AG04450 (cell line): ENCODE measurements at regions not wholly inside any gene's neighbourhood (a gene's known extent, or its start where the extent isn't known, plus 50 kb on each side); places are given as distances from the start of the nearest gene placed in this dataset.
"Not testable (repeated sequence)": the region's sequence is repeated elsewhere in the genome, so short reads cannot be mapped to it uniquely, and the experiment has no call there.

Experiments used
- CTCF ChIA-PET: fragments of 300-600, 350-600 bp; formaldehyde crosslinking; extraction: SDS; loops from one replicate; lab custom pipeline; 2022; ENCODE audit warnings: antibody characterized with exemption, inconsistent platforms; lab: Charles Lee
- POLR2A ChIA-PET: fragments of 350-600 bp; formaldehyde crosslinking; extraction: SDS; loops from one replicate; lab custom pipeline; 2021; ENCODE audit warnings: antibody characterized with exemption, inconsistent platforms; lab: Yijun Ruan, JAX
- DNase-seq: peaks from one replicate; pipeline ENCODE4 v3.0.0-alpha.2; 2011; ENCODE audit warnings: low read depth, low spot score
- H3K27ac ChIP-seq: one replicate; pipeline ENCODE4 v1.5.1; 2012; ENCODE audit warnings: low read depth, low read length, control low read depth
- H3K27me3 ChIP-seq: one replicate; pipeline ENCODE4 v1.6.0; 2012; ENCODE audit warnings: low read length; ENCODE audit not compliant: control insufficient read depth, insufficient read depth
- H3K4me3 ChIP-seq: 2 replicates; pipeline ENCODE4 v1.5.1; 2011; ENCODE audit warnings: mild to moderate bottlenecking, low read depth, low read length, control low read depth
- H3K9me3 ChIP-seq: 2 replicates; pipeline ENCODE4 v1.5.1; 2012; ENCODE audit warnings: low read length; ENCODE audit not compliant: control insufficient read depth, insufficient read depth
- TF ChIP-seq, protein P1 (sequence below): IDR thresholded peaks from 2 replicates; pipeline ENCODE4 v1.5.1; 2011; ENCODE audit warnings: low read depth, low read length, control low read depth, inconsistent platforms

DNA sequence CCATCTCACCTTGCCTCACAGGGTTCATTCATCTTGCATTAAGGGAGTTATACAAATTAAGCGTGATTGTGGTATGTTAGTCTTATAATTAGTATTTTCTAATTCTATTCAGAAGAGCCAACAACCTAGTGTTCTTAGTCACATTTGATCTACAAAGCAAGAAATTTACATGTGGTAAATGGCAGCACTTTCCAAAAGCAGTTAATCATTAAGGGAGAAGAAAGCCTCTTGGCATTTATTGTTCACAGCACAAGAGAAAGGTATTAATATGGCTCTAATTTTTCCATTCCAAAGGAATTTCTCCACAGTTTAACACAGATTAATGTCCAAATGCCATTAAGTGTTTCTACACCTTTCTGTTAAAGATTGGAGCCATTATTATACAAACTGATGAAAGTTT is 1077.1 kb downstream of the ZPLD1 start:
- ChIA-PET CTCF (no interaction called here), POLR2A (no interaction called here)
- TF ChIP-seq, protein P1, sequence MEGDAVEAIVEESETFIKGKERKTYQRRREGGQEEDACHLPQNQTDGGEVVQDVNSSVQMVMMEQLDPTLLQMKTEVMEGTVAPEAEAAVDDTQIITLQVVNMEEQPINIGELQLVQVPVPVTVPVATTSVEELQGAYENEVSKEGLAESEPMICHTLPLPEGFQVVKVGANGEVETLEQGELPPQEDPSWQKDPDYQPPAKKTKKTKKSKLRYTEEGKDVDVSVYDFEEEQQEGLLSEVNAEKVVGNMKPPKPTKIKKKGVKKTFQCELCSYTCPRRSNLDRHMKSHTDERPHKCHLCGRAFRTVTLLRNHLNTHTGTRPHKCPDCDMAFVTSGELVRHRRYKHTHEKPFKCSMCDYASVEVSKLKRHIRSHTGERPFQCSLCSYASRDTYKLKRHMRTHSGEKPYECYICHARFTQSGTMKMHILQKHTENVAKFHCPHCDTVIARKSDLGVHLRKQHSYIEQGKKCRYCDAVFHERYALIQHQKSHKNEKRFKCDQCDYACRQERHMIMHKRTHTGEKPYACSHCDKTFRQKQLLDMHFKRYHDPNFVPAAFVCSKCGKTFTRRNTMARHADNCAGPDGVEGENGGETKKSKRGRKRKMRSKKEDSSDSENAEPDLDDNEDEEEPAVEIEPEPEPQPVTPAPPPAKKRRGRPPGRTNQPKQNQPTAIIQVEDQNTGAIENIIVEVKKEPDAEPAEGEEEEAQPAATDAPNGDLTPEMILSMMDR, result no peak
- H3K9me3 ChIP-seq, result no peaks in the 10 kb centered on the region
- no peak overlapping the region for H3K27ac ChIP-seq
- no peak for DNase-seq
- H3K27me3 ChIP-seq, result no peaks in the 10 kb centered on the region
- H3K4me3 ChIP-seq, result no peak overlapping the region

DNA sequence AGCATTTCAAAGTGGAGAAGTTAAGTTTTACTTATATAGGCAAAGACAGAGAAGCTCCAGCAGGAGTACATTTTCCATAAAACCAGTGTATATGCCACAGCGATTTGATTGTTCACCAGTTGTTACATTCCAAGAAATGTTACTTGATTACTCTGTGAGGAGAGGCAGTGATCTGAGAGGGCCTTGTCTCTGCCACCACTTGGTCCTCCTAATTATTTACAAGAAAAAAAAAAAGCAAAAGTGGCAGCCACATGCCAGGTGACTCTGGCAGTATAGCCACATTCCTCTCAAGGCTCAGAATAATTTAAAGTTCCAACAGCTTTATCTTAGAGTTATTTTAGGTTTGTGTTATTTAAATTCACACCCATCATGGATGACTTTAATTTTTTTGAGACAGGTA is 1077.8 kb downstream of the ZPLD1 start:
- TF ChIP-seq, protein P1, result no peak
- CTCF ChIA-PET, result no interaction called here
- Histone ChIP-seq H3K4me3 (no peak overlapping the region), H3K9me3 (no peaks in the 10 kb centered on the region), H3K27me3 (no peaks in the 10 kb centered on the region), H3K27ac (no peak overlapping the region)
- POLR2A ChIA-PET, result no interaction called here
- DNase-seq, result no peak

DNA sequence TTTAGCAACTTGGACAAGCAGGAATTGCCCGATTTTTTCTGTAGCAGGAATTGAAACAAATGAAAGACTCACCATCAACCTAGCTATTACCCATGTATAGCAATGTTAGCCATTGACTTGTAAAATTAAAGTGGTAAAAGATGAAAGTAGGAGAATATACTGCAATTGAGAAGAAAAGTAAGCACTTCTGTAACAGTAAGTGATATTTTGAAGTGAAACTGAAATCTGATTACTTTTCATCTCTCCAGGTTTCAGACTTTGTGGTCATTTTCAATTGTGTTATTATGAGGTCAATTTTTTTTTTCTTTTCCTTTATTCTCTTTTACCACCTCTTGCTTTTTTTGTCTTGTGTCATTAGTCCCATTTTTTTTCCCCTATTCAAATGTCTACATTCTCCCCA is 1078.2 kb downstream of the ZPLD1 start:
- no peak overlapping the region for H3K4me3 ChIP-seq
- no peak for DNase-seq
- ChIA-PET POLR2A (no interaction called here), CTCF (no interaction called here)
- no peaks in the 10 kb centered on the region for H3K9me3 ChIP-seq
- no peaks in the 10 kb centered on the region for H3K27me3 ChIP-seq
- H3K27ac ChIP-seq, result no peak overlapping the region
- TF ChIP-seq, protein P1, result no peak

DNA sequence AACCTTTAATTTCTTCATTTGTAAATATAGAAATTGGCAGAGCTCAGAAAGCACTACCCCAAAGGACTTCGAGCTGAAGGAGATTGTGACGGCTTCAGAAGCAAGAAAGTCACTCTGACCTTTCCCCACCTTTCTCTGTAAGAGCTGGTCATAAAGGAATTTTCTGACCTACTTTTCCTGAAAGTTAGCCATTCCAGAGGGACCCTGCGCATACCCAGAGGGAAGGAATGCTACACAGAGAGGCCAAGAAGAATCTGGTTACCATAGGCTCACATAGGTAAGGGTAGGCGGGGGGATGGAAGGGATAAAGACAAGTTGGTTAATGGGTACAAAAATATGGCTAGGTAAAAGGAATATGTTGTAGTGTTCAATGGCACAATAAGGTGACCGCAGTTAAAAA is 1080.3 kb downstream of the ZPLD1 start:
- H3K4me3 ChIP-seq, result no peak overlapping the region
- H3K9me3 ChIP-seq, result no peaks in the 10 kb centered on the region
- POLR2A ChIA-PET, result no interaction called here
- no peaks in the 10 kb centered on the region for H3K27me3 ChIP-seq
- no peak for DNase-seq
- TF ChIP-seq, protein P1, result no peak
- CTCF ChIA-PET, result no interaction called here
- H3K27ac ChIP-seq, result no peak overlapping the region

DNA sequence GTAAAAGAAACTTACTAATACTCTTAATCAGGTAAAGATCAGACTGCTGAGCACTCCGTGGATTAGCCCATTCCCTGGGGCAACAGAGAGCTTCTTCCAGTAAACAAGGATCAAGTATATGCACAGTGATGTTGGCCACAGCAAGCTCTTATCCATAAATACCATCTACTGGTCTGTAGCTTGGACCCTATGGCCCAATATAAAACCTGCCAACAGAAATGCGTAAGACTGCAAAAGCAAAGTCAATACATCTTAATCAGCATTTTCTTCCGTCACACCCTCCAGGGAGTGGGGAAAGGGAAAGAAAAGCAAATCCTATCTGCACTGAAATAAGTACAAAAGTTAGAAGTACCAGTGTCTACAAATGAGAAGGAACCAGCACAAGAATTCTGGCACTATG is 1082.1 kb downstream of the ZPLD1 start:
- POLR2A ChIA-PET, result no interaction called here
- CTCF ChIA-PET, result no interaction called here

DNA sequence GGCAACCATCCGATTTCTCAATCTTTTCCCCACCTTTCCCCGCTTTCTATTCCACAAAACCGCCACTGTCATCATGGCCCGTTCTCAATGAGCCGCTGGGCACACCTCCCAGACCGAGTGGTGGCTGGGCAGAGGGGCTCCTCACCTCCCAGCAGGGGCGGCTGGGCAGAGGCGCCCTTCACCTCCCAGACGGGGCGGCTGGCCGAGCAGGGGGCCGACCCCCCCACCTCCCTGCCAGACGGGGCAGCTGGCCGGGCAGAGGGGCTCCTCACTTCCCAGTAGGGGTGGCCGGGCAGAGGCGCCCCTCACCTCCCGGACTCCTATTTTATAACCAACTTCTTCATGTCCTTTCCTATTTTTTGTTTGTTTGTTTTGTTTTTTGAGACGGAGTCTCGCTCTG is 1096.5 kb downstream of the ZPLD1 start:
- H3K27ac ChIP-seq, DNase-seq, H3K4me3 ChIP-seq, POLR2A ChIA-PET, CTCF ChIA-PET, H3K27me3 ChIP-seq, H3K9me3 ChIP-seq: not testable (repeated sequence)

More for the DNA sequence above, 1082.1 kb downstream of the ZPLD1 start:
- TF ChIP-seq, protein P1, result no peak
- Histone ChIP-seq H3K4me3 (no peak overlapping the region), H3K9me3 (no peaks in the 10 kb centered on the region), H3K27me3 (no peaks in the 10 kb centered on the region), H3K27ac (no peak overlapping the region)
- DNase-seq, result no peak
